T-helper 1 cell (primary cell): ENCODE measurements at regions not wholly inside any gene's neighbourhood (a gene's known extent, or its start where the extent isn't known, plus 50 kb on each side); places are given as distances from the start of the nearest gene placed in this dataset.

ENCODE experiments used
- DNase-seq, 5 donors: peaks; one replicate each; pipeline ENCODE4 v3.0.0-alpha.2; 2012 to 2020

GRCh38 chr2:45172142-45172541 is 162.9 kb upstream of the SIX2 start:
- no peak for DNase-seq

DNA sequence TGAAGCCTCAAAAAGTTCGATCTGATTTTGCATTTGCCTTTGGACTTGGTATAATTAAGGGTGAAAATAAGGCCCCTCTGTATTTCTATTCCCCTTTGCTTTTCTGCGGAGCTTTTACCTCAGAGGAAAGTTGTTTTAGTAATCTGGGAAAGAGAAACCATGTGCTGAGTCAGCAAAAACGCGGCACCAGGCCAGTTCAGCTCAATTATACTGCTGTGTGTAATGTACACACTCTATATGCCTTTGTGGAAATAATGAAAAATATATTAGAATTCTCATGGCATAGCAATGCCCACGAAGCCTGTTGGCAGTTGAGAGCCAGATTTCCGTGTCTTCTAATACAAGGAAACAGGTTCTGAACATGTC is 161.9 kb upstream of the SIX2 start:
- DNase-seq: no peak

DNA sequence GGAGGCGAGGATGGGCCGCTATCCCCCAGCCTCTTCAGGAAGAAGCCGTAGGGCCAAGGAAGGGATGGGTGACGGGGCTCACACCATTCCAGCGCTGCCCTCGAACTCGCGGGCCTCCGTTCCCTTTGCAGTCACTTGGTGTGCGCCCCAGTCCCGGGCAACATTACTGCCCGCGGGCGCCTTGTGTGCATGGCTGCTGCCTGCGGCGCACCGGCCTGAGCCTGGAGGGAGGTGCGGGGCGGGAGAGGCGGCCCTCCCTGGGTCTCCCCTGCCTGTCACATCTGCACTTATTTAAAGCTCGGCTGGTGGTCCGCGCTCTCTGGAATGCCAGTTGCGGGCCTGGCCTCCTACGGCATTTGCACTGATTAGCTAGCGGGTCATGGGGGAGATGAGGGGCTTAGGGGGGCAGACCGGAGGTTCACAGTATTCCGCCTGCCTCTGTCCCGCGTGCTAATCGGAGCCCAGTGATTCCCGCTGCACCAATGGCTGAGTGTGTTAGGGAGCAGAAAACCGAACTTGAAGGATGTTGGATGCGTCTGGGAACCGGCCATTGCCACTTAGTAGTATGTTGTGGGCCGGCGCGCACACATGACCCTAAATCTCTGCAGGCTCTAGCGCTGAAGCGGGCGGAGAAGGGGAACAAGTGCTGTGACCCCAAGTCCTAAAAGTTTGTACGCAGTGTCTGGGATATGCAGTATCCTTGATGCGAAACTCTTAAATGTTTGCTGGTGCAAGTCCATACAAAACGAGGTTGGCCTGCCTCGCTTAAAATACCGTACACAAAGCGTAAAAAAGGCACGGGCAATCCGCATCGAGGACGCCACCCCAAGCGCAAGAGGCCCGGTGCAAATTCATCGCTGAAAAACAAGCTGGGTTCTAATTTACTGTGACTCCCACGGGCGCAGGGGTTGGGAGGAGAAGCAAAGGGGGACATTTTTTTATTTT is 161.2 kb upstream of the SIX2 start:
- no peak for DNase-seq

- DNase-seq: no peak
Observed at GRCh38 chr2:45169339-45170190, 160.3 kb upstream of the SIX2 start.

GRCh38 chr2:45168711-45169338 is 159.6 kb upstream of the SIX2 start:
- no peak for DNase-seq

- DNase-seq: no peak
Observed at GRCh38 chr2:45167920-45168629, 158.8 kb upstream of the SIX2 start.

DNA sequence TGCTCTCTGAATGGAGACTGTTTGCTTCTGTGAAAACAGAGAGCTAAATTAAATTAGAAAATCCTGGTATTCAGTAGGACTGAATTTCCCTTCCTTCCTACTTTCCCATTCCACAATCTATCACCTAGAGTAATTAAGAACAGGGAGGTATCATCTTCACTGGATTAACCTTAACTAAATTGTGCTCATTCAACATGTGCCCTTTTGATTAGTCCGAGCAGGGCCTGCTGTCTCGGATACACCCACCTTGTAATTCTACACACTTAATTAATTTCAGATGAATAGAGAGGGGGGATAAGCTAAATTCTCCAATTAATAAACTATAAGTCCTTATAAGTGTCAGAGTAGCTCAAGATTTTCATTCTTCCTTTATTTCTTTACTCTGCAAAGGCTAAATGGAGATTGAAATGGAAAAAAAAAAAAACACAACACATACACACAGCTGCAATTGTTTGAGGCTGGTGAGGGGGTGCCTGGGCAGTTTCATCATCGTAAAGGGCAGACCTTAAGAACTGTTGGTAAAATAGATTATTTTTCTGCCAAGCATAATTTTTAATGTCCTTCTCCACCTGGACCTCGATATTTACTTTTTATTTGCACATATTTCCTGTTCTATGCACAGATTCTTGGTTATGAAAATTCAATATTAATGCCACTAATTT is 157.1 kb upstream of the SIX2 start:
- no peak for DNase-seq

DNA sequence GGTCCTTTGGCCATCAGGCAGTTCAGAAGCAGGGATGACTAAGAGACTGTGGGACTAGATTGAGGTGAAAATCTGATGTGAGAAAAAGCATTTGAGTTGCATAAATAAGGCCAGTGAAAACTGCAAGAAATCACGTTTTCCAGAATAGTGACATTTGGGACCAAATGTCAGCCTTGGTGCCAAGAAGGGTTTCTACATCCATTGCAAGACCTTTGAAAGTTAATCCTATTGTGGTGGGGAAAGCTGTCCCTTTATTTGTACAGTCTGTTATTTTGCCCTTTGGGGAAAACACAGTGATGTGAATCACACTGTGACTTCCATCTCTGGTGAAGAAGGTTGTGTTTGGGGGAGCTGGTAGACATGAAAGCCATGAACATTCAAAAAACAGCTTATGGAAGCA is 153.5 kb upstream of the SIX2 start:
- no peak for DNase-seq

GRCh38 chr2:45156605-45157004 is 147.4 kb upstream of the SIX2 start:
- no peak for DNase-seq

GRCh38 chr2:45154606-45155155 is 145.4 kb upstream of the SIX2 start:
- DNase-seq: no peak

- DNase-seq: no peak
Observed at GRCh38 chr2:45154144-45154543, 144.9 kb upstream of the SIX2 start.

DNA sequence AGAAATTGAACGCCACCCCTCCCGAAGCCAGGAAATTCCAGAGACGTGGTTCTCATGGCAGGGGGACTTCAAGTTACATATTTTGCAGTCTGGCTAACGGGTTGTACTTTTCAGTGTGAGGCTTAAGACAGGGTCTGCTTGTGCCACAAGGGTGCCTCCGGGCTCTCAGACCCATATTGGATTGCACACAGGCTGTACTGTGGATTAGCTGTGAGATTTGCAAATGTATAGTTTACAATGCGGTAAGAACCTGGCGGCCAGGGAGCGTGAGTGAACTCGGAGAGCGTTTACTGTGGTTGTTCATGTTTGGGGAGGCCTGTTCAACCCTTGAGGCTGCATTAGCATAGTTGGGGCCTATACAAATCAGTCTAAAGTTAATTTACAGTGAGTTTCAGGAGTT is 143.9 kb upstream of the SIX2 start:
- DNase-seq: no peak

DNA sequence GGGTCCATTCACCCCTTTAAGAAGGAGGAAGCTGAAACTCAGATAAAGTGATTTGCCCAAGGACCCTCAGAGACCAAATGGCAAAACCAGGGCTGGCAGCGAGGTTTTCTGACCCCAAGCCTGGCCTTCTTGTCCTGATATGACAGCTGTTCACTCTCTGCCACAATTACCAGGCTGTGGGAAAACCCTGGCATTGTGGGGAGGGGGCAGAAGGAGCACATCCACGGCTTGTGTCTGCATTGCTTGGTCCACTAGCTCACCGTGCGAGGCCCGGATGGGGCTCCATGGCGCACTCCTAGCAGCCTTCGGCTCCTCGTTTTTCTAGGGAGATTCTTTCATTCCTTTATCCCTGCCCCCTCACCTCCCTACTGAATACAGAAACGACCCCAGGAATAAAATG is 143.4 kb upstream of the SIX2 start:
- DNase-seq: no peak

GRCh38 chr2:45145073-45145899 is 136.0 kb upstream of the SIX2 start:
- DNase-seq: no peak

- no peak for DNase-seq
Observed at GRCh38 chr2:45141883-45142866, 132.9 kb upstream of the SIX2 start.

GRCh38 chr2:45140675-45141074 is 131.4 kb upstream of the SIX2 start:
- DNase-seq: no peak

DNA sequence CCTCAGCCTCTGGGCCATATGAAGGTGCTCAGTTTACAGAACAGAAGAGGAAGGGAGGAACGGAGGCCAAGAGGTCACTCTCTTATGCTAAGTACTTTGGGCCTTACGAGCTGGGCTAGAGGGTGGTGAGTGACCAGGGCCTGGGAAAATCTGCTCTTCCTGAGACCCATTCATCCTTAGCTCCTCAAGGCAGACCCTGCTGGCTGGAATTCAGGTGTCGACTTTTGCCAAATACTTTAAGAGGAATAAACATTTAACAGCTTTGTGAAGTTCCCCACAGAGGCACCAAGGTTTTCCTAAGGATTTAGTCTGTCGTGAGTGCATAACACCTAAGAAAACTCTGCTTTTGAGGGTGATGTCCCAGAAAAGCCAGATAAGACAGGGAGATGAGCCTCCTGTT is 129.7 kb upstream of the SIX2 start:
- DNase-seq: no peak

GRCh38 chr2:45137966-45138695 is 128.9 kb upstream of the SIX2 start:
- DNase-seq: no peak

- no peak for DNase-seq
Observed at GRCh38 chr2:45134726-45135125, 125.5 kb upstream of the SIX2 start.
